ENCODE measurements at regions not wholly inside any gene's neighbourhood (a gene's known extent, or its start where the extent isn't known, plus 50 kb on each side); places are given as distances from the start of the nearest gene placed in this dataset.

DNA sequence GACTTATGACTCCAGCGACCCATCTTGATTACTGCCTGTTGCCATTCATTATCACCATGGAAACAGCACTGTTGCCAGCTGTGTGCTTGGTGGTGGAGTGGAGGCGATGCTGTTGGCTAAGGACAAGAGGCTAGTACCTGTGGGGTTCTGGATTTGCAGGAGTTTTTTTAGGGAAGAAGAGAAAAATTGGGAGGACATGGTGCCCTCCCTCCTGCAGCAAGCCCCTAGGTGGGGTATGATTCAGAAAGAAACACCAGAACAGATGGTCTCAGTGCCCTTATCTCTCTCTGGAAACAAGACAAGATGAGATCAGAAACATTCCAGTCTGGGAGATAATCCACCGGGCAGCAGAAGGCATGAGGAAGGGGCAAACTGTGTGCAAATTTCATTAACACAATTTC lies 87.8 kb upstream of the TLR4 start:
- Histone ChIP-seq H3K4me3 (ENCODE audit: low read depth, low read length) (no peak overlapping the region), H3K4me1 (no peaks in the 10 kb centered on the region), H3K9me3 (0 out of 2 replicates have a peak, but pooled peaks cover 3% of the 10 kb centered on the region), H3K27me3 (replicated peaks; ENCODE audit: control insufficient read depth, insufficient read depth, low read length) (no peaks in the 10 kb centered on the region), H3K36me3 (ENCODE audit: control insufficient read depth, insufficient read depth, low read length) (no peaks in the 10 kb centered on the region)
- no peak for DNase-seq
- CTCF ChIA-PET, result no interaction called here
- H3K36me3 Mint-ChIP-seq (ENCODE audit: insufficient read depth, unreplicated experiment), result no peaks in the 10 kb centered on the region
- H3K4me1 Mint-ChIP-seq (ENCODE audit: low read depth, unreplicated experiment), result no peaks in the 10 kb centered on the region
- no peak overlapping the region for H3K4me3 Mint-ChIP-seq (ENCODE audit: unreplicated experiment)
- H3K9me3 Mint-ChIP-seq (ENCODE audit: unreplicated experiment), result no peaks in the 10 kb centered on the region
- H3K27ac Mint-ChIP-seq (ENCODE audit: unreplicated experiment), result no peak overlapping the region
- POLR2A ChIA-PET, result no interaction called here
- no peaks in the 10 kb centered on the region for H3K27me3 Mint-ChIP-seq (ENCODE audit: insufficient read depth, unreplicated experiment)
- intact Hi-C loops (cut with micrococcal nuclease; ENCODE audit: unreplicated experiment), result no loop called here
- TF ChIP-seq, protein P1, sequence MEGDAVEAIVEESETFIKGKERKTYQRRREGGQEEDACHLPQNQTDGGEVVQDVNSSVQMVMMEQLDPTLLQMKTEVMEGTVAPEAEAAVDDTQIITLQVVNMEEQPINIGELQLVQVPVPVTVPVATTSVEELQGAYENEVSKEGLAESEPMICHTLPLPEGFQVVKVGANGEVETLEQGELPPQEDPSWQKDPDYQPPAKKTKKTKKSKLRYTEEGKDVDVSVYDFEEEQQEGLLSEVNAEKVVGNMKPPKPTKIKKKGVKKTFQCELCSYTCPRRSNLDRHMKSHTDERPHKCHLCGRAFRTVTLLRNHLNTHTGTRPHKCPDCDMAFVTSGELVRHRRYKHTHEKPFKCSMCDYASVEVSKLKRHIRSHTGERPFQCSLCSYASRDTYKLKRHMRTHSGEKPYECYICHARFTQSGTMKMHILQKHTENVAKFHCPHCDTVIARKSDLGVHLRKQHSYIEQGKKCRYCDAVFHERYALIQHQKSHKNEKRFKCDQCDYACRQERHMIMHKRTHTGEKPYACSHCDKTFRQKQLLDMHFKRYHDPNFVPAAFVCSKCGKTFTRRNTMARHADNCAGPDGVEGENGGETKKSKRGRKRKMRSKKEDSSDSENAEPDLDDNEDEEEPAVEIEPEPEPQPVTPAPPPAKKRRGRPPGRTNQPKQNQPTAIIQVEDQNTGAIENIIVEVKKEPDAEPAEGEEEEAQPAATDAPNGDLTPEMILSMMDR (IDR thresholded peaks at IDR 0.05; ENCODE audit: insufficient read depth in 1 of 2, low read depth in 1 of 2, low read length in 1 of 2, severe bottlenecking in 1 of 2, unreplicated experiment in 1 of 2), result no peak
- BruUV-seq (replicated peaks), result no TSS peak

DNA sequence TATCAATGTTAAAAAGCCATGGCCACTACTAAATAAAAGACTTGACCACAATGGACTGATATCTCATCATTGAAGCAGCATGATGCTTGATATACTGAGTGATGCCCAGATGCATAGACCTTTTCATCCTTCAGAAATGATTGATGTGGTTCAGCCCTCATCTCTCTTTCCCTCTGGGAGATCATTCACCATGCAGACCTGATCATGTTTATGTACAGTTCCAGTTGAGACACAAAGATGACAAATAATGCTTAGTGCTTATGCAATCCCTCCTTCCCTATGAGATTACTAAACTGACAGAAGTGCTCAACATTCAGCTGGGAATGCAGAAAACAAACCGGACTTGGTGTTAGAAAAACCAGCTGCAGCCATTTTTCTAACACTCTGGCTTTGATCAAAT lies 91.9 kb upstream of the TLR4 start:
- TF ChIP-seq, protein P1 (IDR thresholded peaks at IDR 0.05; ENCODE audit: insufficient read depth in 1 of 2, low read depth in 1 of 2, low read length in 1 of 2, severe bottlenecking in 1 of 2, unreplicated experiment in 1 of 2), result no peak
- Histone ChIP-seq H3K9me3 (no peaks in the 10 kb centered on the region), H3K36me3 (ENCODE audit: control insufficient read depth, insufficient read depth, low read length) (no peaks in the 10 kb centered on the region), H3K4me1 (no peaks in the 10 kb centered on the region), H3K4me3 (ENCODE audit: low read depth, low read length) (no peak overlapping the region), H3K27me3 (replicated peaks; ENCODE audit: control insufficient read depth, insufficient read depth, low read length) (no peaks in the 10 kb centered on the region)
- no peaks in the 10 kb centered on the region for H3K36me3 Mint-ChIP-seq (ENCODE audit: insufficient read depth, unreplicated experiment)
- BruUV-seq (replicated peaks), result no TSS peak
- no peaks in the 10 kb centered on the region for H3K9me3 Mint-ChIP-seq (ENCODE audit: unreplicated experiment)
- H3K27me3 Mint-ChIP-seq (ENCODE audit: insufficient read depth, unreplicated experiment), result no peaks in the 10 kb centered on the region
- H3K4me3 Mint-ChIP-seq (ENCODE audit: unreplicated experiment), result no peak overlapping the region
- CTCF ChIA-PET, result no interaction called here
- H3K27ac Mint-ChIP-seq (ENCODE audit: unreplicated experiment), result no peak overlapping the region
- POLR2A ChIA-PET, result no interaction called here
- intact Hi-C loops (cut with micrococcal nuclease; ENCODE audit: unreplicated experiment), result no loop called here
- DNase-seq, result no peak
- no peaks in the 10 kb centered on the region for H3K4me1 Mint-ChIP-seq (ENCODE audit: low read depth, unreplicated experiment)

DNA sequence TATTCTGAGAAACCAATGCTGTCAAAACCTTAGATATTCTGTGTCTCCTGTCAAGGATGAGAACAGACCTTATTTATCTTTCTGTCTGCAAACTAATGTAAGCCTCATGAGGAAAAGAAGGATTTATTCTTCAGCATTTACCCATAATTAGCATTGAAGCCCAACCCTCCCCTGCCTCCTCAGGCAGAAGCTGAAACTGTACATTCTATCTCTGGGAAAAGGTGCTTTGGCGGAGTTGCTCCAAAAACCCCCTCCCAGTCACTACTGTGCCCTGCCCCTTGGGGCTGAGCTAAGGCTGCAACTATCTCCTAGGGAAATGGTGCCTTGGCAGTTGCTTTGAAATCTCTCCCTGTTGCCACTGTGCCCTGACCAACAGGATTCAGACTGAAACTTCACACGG lies 106.2 kb upstream of the TLR4 start:
- ChIA-PET CTCF (no interaction called here), POLR2A (no interaction called here)
- no peak overlapping the region for H3K27ac Mint-ChIP-seq (ENCODE audit: unreplicated experiment)
- no peak for DNase-seq
- BruUV-seq (replicated peaks), result no TSS peak
- peaks cover 10% of the 10 kb centered on the region for H3K9me3 Mint-ChIP-seq (ENCODE audit: unreplicated experiment)
- no peak overlapping the region for H3K4me3 Mint-ChIP-seq (ENCODE audit: unreplicated experiment)
- H3K27me3 Mint-ChIP-seq (ENCODE audit: insufficient read depth, unreplicated experiment), result no peaks in the 10 kb centered on the region
- H3K4me3 ChIP-seq (ENCODE audit: low read depth, low read length), result no peak overlapping the region
- no peaks in the 10 kb centered on the region for H3K4me1 ChIP-seq
- TF ChIP-seq, protein P1 (IDR thresholded peaks at IDR 0.05; ENCODE audit: insufficient read depth in 1 of 2, low read depth in 1 of 2, low read length in 1 of 2, severe bottlenecking in 1 of 2, unreplicated experiment in 1 of 2), result no peak
- no peaks in the 10 kb centered on the region for H3K9me3 ChIP-seq
- H3K36me3 ChIP-seq (ENCODE audit: control insufficient read depth, insufficient read depth, low read length), result no peaks in the 10 kb centered on the region
- no peaks in the 10 kb centered on the region for H3K27me3 ChIP-seq (replicated peaks; ENCODE audit: control insufficient read depth, insufficient read depth, low read length)
- no peaks in the 10 kb centered on the region for H3K36me3 Mint-ChIP-seq (ENCODE audit: insufficient read depth, unreplicated experiment)
- no peaks in the 10 kb centered on the region for H3K4me1 Mint-ChIP-seq (ENCODE audit: low read depth, unreplicated experiment)
- intact Hi-C loops (cut with micrococcal nuclease; ENCODE audit: unreplicated experiment), result no loop called here

Data from Caco-2 (cell line).